GM21576 (cell line): ENCODE measurements at regions not wholly inside any gene's neighbourhood (a gene's known extent, or its start where the extent isn't known, plus 50 kb on each side); places are given as distances from the start of the nearest gene placed in this dataset.
A peak's percentile ranks its signal among the peaks of the same experiment; 100 is the strongest.

Experiments
- ATAC-seq: cut with Tn5 transposase; IDR thresholded peaks from one replicate; pipeline ENCODE4 v1.9.1; 2021; ENCODE audit warnings: mild to moderate bottlenecking, moderate library complexity; ENCODE audit not compliant: unreplicated experiment

GRCh38 chr2:189267925-189268579 lies 88.5 kb upstream of the COL5A2 start:
- no peak for ATAC-seq

- ATAC-seq = no peak
Measured at GRCh38 chr2:189268763-189269162, 89.2 kb upstream of the COL5A2 start.

DNA sequence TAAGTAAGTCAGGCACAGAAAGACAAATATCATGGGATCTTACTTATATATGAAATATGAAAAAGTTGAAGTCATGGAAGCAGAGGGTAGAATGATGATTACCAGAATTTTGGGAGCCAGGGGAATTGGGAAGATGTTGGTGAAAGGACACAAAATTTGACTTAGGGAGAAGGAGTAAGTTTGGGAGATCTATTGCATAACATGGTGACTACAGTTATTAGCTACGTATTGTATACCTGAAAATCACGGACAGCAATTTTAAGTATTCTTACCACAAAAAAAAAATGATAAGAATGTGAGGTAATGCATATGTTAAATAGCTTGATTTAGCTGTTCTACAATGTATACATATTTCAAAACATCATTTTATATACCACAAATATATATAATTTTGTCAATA lies 94.2 kb upstream of the COL5A2 start:
- no peak for ATAC-seq

DNA sequence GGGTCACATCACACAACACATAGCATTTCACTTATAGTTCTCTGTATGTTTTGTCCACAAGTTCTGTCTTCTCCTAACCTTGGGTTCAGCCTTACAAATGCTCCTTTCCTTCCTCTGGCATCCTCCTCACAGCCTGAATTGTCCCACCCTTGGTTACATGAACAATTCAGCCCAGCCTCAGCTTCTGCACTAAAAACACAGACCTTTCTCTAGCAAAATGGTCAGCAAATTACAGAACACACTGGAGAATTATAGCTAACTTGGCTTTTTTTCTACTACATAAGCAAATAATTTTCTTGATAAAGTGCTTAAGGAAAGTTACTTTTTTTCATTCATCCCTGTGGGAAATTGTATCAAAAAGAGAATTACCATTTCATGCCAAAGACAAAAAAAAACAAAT lies 94.8 kb upstream of the COL5A2 start:
- no peak for ATAC-seq

DNA sequence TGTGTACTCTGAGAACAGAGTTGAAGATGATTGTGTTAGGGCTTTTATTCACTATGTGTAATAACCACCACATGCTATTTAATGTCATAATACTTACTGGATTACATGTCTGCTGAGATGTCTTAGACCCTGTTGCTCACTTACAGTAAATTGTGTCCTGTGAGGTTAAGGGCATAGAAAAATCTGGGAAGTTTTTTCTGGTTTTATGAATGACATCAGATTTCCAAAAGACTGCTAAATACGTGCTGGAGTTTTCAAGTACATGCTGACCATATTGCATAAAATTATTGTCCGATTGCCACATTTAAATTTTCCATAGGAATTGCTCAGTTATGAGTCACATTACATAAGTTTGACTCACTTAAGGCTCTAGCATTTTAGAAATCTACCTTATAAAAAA lies 96.7 kb upstream of the COL5A2 start:
- no peak for ATAC-seq

GRCh38 chr2:189281201-189281600 lies 101.6 kb upstream of the COL5A2 start:
- no peak for ATAC-seq

- ATAC-seq = no peak
Measured at GRCh38 chr2:189285349-189285748, 105.8 kb upstream of the COL5A2 start.

GRCh38 chr2:189285962-189286645 lies 106.5 kb upstream of the COL5A2 start:
- no peak for ATAC-seq

GRCh38 chr2:189287363-189287762 lies 107.8 kb upstream of the COL5A2 start:
- no peak for ATAC-seq

- ATAC-seq = peak; percentile 88
Measured at GRCh38 chr2:189287982-189288521, 108.5 kb upstream of the COL5A2 start.

DNA sequence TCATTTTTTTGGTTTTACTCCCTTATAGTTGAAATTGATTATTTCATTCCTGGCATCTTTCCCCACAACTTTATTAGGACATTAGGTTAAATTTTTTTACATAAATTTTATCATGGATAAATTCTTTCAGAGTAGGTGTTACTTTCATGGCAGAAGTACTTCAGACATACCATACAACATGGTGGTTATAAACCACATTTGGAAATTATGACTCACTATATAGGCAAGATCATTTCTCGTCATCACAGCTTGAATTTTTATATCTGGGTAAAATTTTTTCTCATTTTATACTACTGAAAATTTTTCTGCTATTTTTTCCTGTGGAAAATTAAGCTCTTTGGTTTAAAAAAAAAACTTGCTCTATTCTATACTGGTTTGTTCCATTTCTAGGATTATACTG lies 111.9 kb upstream of the COL5A2 start:
- no peak for ATAC-seq

DNA sequence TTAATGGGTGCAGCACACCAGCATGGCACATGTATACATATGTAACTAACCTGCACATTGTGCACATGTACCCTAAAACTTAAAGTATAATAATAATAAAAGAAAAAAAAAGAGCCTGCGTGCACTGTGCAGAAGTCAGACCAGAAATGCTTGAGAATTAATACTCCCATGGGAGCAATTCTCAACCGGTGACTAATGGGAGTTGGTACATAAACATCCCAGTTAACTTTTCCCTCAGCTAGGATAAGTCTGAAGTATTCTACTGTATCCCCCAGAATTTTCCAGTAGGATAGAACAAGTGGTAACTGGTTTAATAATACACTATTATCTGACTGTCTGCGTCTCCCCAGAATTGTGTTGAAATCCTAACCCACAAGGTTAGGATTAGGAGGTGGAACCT lies 113.6 kb upstream of the COL5A2 start:
- no peak for ATAC-seq

- no peak for ATAC-seq
Measured at GRCh38 chr2:189297446-189297845, 117.9 kb upstream of the COL5A2 start.

DNA sequence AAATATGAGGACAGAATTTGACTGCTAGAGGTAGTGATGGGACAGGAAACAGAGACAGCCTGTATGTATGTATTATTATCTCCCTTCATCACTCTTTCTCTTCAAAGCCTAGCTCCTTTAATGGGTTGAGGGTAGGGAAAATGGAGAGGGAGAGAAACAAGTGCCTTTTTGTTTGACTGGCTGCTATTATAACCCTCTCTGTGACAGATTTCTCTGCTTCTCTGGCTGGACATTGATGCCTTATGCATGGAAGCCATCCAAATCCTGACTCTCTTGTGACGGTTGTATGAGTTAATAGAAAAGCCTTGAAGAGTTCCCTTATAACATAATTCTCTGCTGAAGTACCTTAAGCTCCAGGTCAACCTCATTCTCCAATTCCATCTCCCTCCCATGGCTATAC lies 118.5 kb upstream of the COL5A2 start:
- no peak for ATAC-seq

GRCh38 chr2:189298481-189298880 lies 118.9 kb upstream of the COL5A2 start:
- ATAC-seq = no peak

- no peak for ATAC-seq
Measured at GRCh38 chr2:189299974-189300373, 120.4 kb upstream of the COL5A2 start.

- ATAC-seq = no peak
Measured at GRCh38 chr2:189300916-189301315, 121.4 kb upstream of the COL5A2 start.

DNA sequence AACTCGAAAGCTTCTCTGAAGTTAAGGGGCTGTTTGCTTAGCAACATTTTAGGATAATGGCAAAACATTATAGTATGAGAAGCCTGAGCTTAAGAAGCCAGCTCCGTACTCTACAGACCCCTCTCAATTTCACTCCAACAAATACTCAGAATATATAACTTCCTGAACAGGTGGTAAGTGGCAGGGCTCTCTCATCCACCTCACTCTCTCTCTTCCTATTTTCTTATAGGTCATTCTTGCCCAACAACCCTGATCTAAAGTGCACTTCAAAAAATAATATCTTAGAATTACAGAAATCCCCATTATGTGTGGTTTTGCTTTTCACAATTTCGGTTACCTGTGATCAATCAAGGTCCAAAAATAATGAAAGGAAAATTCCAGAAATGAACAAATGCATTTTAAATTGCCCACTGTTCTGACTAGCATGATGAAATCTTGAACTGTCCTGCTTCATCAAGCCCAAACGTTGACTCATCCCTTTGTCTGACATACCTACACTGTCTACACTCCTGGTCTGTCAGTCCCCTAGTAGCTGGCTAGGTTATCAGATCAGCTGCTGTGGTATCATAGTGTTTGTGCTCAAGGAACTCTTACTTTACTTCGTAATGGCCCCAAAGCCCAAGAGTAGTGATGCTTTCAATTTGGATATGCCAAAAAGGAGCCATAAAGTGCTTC lies 122.8 kb upstream of the COL5A2 start:
- no peak for ATAC-seq

DNA sequence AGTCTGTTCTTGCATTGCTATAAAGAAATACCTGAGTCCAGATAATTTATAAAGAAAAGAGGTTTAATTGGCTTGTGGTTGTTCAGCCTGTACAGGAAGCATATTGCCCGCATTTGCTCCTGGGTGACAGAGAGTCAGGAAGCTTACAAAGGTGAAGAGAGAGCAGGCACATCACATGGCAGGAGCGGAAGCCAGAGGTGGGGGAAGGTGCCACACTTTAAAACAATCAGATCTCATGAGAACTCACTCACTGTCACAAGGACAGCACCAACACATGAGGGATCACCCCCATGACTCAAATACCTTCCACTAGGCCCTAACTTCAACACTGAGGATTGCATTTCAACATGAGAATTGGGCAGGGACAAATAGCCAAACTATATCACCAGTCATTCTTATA lies 124.8 kb upstream of the COL5A2 start:
- no peak for ATAC-seq

GRCh38 chr2:189305291-189305943 lies 125.9 kb upstream of the COL5A2 start:
- ATAC-seq = no peak

- ATAC-seq = no peak
Measured at GRCh38 chr2:189306525-189306924, 127.0 kb upstream of the COL5A2 start.
